Skin epidermis (tissue), 12 donors: ENCODE measurements at regions not wholly inside any gene's neighbourhood (a gene's known extent, or its start where the extent isn't known, plus 50 kb on each side); places are given as distances from the start of the nearest gene placed in this dataset.
"Not testable (repeated sequence)": the region's sequence is repeated elsewhere in the genome, so short reads cannot be mapped to it uniquely, and the experiment has no call there.

Experiments used
- H3K27ac ChIP-seq, 21 experiments: fragments of 200-600 bp; sonication (generic) in 11 of 21; one replicate each; pipeline ENCODE4 v1.5.0; 2020; ENCODE audit warnings: mild to moderate bottlenecking in 3 of 21, inconsistent platforms in 2 of 21, moderate library complexity in 2 of 21
- H3K4me3 ChIP-seq, 7 experiments: fragments of 200-600 bp; sonication (generic) in 2 of 7; one replicate each; pipeline ENCODE4 v1.5.0; 2020; ENCODE audit warnings: inconsistent platforms in 2 of 7, mild to moderate bottlenecking in 2 of 7, moderate library complexity in 1 of 7

GRCh38 chr4:114085611-114086345 is 106.3 kb upstream of the ARSJ start:
- Histone ChIP-seq H3K27ac (no peak overlapping the region), H3K4me3 (no peak overlapping the region)

GRCh38 chr4:114087596-114088230 is 108.3 kb upstream of the ARSJ start:
- H3K4me3 ChIP-seq: no peak overlapping the region
- no peak overlapping the region for H3K27ac ChIP-seq

- no peak overlapping the region for H3K4me3 ChIP-seq
- no peak overlapping the region for H3K27ac ChIP-seq
Measured at GRCh38 chr4:114088481-114088880, 109.0 kb upstream of the ARSJ start.

GRCh38 chr4:114091546-114091945 is 112.1 kb upstream of the ARSJ start:
- Histone ChIP-seq H3K4me3 (no peak overlapping the region), H3K27ac (no peak overlapping the region)

GRCh38 chr4:114093221-114093715 is 113.8 kb upstream of the ARSJ start:
- no peak overlapping the region for H3K4me3 ChIP-seq
- no peak overlapping the region for H3K27ac ChIP-seq

- Histone ChIP-seq H3K4me3 (no peak overlapping the region), H3K27ac (no peak overlapping the region)
Measured at GRCh38 chr4:114100288-114101031, 121.0 kb upstream of the ARSJ start.

GRCh38 chr4:114103908-114104307 is 124.5 kb upstream of the ARSJ start:
- no peak overlapping the region for H3K27ac ChIP-seq
- no peak overlapping the region for H3K4me3 ChIP-seq

GRCh38 chr4:114108869-114109268 is 129.4 kb upstream of the ARSJ start:
- H3K27ac ChIP-seq: no peak overlapping the region
- no peak overlapping the region for H3K4me3 ChIP-seq

GRCh38 chr4:114109776-114110175 is 130.3 kb upstream of the ARSJ start:
- H3K27ac ChIP-seq: no peak overlapping the region
- no peak overlapping the region for H3K4me3 ChIP-seq

- Histone ChIP-seq H3K4me3 (no peak overlapping the region), H3K27ac (no peak overlapping the region)
Measured at GRCh38 chr4:114115526-114115925, 136.1 kb upstream of the ARSJ start.

- Histone ChIP-seq H3K27ac (no peak overlapping the region), H3K4me3 (no peak overlapping the region)
Measured at GRCh38 chr4:114116861-114117260, 137.4 kb upstream of the ARSJ start.

- H3K27ac ChIP-seq: no peak overlapping the region
Measured at GRCh38 chr4:114121221-114121620, 141.8 kb upstream of the ARSJ start.

GRCh38 chr4:114132199-114132598 is 152.8 kb upstream of the ARSJ start:
- H3K4me3 ChIP-seq: no peak overlapping the region
- H3K27ac ChIP-seq: no peak overlapping the region

More at GRCh38 chr4:114121221-114121620, 141.8 kb upstream of the ARSJ start:
- no peak overlapping the region for H3K4me3 ChIP-seq

- Histone ChIP-seq H3K27ac (no peak overlapping the region), H3K4me3 (no peak overlapping the region)
Measured at GRCh38 chr4:114132830-114133229, 153.4 kb upstream of the ARSJ start.

GRCh38 chr4:114136069-114136468 is 156.6 kb upstream of the ARSJ start:
- H3K4me3 ChIP-seq: no peak overlapping the region
- H3K27ac ChIP-seq: no peak overlapping the region

- no peak overlapping the region for H3K4me3 ChIP-seq
- no peak overlapping the region for H3K27ac ChIP-seq
Measured at GRCh38 chr4:114137984-114138383, 158.5 kb upstream of the ARSJ start.

- no peak overlapping the region for H3K27ac ChIP-seq
- H3K4me3 ChIP-seq: no peak overlapping the region
Measured at GRCh38 chr4:114146947-114147618, 167.6 kb upstream of the ARSJ start.

GRCh38 chr4:114147619-114148208 is 168.3 kb upstream of the ARSJ start:
- not testable (repeated sequence) for H3K27ac ChIP-seq, H3K4me3 ChIP-seq

GRCh38 chr4:114148372-114149070 is 169.1 kb upstream of the ARSJ start:
- H3K27ac ChIP-seq, H3K4me3 ChIP-seq: not testable (repeated sequence)
